ENCODE measurements at regions not wholly inside any gene's neighbourhood (a gene's known extent, or its start where the extent isn't known, plus 50 kb on each side); places are given as distances from the start of the nearest gene placed in this dataset.
"Not testable (repeated sequence)": the region's sequence is repeated elsewhere in the genome, so short reads cannot be mapped to it uniquely, and the experiment has no call there.

DNA sequence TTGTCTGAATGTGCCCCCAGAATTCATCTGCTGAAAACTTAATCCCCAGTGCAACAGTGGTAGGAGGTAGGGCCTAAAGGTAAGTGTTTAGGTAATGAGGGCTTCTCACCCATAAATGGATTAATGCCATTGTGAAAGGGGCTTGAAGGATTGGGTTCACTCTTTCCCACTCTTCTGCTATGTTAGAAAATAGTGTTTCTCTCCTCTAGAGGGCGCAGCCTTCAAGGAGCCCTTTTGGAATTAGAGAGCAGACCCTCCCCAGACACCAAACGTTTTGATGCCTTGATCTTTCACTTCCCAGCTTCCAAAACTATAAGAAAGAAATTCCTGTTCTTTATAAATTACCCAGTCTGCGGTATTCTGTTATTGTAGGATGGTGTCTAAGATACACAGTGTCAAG lies 706.4 kb downstream of the SMARCA1 start:
- H3K4me1 ChIP-seq = no peaks in the 10 kb centered on the region
- no peaks in the 10 kb centered on the region for H3K27me3 ChIP-seq
- no peak overlapping the region for H3K27ac ChIP-seq
- no peaks in the 10 kb centered on the region for H3K36me3 ChIP-seq
- H3K9me3 ChIP-seq = no peaks in the 10 kb centered on the region
- intact Hi-C loops (cut with DNase I) = no loop called here
- DNase-seq = no peak
- TF ChIP-seq POLR2A (IDR thresholded peaks at IDR 0.05) (no peak), EP300 (IDR thresholded peaks at IDR 0.05) (no peak), POLR2AphosphoS5 (IDR thresholded peaks at IDR 0.05) (no peak)
- TF ChIP-seq, protein P1, sequence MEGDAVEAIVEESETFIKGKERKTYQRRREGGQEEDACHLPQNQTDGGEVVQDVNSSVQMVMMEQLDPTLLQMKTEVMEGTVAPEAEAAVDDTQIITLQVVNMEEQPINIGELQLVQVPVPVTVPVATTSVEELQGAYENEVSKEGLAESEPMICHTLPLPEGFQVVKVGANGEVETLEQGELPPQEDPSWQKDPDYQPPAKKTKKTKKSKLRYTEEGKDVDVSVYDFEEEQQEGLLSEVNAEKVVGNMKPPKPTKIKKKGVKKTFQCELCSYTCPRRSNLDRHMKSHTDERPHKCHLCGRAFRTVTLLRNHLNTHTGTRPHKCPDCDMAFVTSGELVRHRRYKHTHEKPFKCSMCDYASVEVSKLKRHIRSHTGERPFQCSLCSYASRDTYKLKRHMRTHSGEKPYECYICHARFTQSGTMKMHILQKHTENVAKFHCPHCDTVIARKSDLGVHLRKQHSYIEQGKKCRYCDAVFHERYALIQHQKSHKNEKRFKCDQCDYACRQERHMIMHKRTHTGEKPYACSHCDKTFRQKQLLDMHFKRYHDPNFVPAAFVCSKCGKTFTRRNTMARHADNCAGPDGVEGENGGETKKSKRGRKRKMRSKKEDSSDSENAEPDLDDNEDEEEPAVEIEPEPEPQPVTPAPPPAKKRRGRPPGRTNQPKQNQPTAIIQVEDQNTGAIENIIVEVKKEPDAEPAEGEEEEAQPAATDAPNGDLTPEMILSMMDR (IDR thresholded peaks at IDR 0.05) = no peak
- 13 to 17% methylated on average over 3 of the region's 3 CpGs for WGBS, 2 donors
- no peak overlapping the region for H3K4me3 ChIP-seq

DNA sequence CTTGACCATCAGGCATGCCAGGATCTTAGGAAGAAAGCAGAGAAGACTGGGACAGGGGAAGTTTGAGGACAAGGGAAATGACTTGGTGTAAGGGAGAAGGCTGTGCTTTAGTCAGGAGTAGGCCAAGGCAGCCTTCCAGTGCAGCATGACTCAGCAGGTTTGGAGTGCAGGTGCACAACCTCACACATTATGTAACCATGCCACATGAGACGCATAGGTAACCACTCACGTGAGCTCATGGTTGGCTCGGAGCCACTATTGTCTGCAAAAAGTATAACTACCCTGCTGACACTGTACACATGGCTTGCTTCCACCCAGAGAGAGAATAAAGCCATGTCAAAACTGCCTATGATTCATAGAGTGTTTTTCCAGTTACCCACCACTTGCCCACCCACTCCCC lies 715.9 kb downstream of the SMARCA1 start:
- Histone ChIP-seq H3K4me1 (no peaks in the 10 kb centered on the region), H3K27me3 (no peaks in the 10 kb centered on the region), H3K27ac (no peak overlapping the region), H3K36me3 (no peaks in the 10 kb centered on the region), H3K4me3 (no peak overlapping the region), H3K9me3 (no peaks in the 10 kb centered on the region)
- intact Hi-C loops (cut with DNase I) = no loop called here
- TF ChIP-seq EP300 (IDR thresholded peaks at IDR 0.05) (no peak), POLR2A (IDR thresholded peaks at IDR 0.05) (no peak)
- WGBS, 2 donors = 89 to 91% methylated on average over 3 of the region's 3 CpGs
- DNase-seq = no peak

DNA sequence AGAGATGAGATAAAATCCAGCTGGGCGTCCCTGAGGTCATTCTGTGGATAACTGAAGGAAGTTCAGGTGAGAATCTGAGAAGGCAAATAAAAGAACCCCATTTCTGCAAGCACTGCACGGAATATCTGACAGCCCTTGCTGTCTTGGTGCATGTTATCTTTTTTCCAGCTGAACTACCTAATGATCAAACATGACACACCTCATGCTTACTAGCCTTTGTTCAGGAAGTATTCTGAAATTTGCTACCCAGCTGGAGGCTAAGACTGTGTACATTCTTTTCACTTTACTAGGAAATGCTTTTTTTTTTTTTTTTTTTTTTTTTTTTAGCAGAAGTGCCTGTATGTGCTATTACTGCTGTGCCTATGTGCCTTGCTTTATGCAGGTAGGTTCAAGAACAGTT lies 718.1 kb downstream of the SMARCA1 start:
- H3K27ac ChIP-seq = no peak overlapping the region
- DNase-seq = no peak
- TF ChIP-seq, protein P1 (IDR thresholded peaks at IDR 0.05) = no peak
- intact Hi-C loops (cut with DNase I) = no loop called here
- H3K4me3 ChIP-seq = no peak overlapping the region
- no peaks in the 10 kb centered on the region for H3K4me1 ChIP-seq
- no peaks in the 10 kb centered on the region for H3K27me3 ChIP-seq
- H3K9me3 ChIP-seq = no peaks in the 10 kb centered on the region
- WGBS, 2 donors = 15 to 66% methylated on average over 2 of the region's 2 CpGs
- no peaks in the 10 kb centered on the region for H3K36me3 ChIP-seq

DNA sequence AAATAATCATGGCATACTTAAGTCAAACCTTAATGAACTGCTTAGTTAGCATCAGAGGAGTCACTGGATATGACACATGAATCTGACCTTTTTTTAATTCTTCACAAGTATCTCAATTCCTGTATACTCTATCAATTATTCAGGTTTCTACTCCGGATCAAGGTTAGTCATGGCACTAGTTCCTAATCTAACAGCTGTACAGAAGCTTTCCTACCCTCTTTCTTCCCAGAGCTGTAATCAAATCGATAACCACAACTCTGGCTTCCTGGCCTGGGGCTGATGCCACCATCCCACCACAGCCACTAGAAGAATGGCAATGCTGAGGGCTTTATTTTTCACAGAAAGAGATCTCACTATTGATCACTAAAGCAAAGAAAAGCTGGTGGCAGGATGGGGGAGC lies 718.5 kb downstream of the SMARCA1 start:
- WGBS, 2 donors = 25 to 82% methylated on average over 2 of the region's 2 CpGs
- Histone ChIP-seq H3K9me3 (no peaks in the 10 kb centered on the region), H3K36me3 (no peaks in the 10 kb centered on the region), H3K4me1 (no peaks in the 10 kb centered on the region), H3K27me3 (no peaks in the 10 kb centered on the region), H3K27ac (no peak overlapping the region), H3K4me3 (no peak overlapping the region)
- intact Hi-C loops (cut with DNase I) = no loop called here
- no peak for DNase-seq
- TF ChIP-seq POLR2A (IDR thresholded peaks at IDR 0.05) = no peak
- no peak for TF ChIP-seq EP300 (IDR thresholded peaks at IDR 0.05)
- TF ChIP-seq, protein P1 (IDR thresholded peaks at IDR 0.05) = no peak

DNA sequence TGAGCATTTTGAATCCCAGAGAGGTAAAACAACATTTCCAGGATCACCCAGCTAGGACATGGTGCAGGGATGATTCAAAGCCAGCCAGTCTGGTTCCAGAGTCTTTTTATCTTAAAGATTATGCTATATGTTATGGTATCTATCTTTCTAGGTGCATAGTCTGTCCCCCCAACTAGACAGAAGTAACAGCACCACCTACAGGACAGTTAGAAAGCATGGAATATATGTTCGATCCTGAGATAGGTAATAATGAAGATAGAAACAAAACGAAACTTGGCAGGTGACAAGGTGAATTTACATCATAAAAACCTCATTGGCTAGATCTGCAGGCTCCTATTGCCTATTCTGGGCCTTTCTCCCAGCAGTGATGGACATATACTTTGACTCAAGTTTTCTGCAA lies 723.2 kb downstream of the SMARCA1 start:
- Histone ChIP-seq H3K27ac (no peak overlapping the region), H3K36me3 (no peaks in the 10 kb centered on the region), H3K9me3 (no peaks in the 10 kb centered on the region), H3K27me3 (no peaks in the 10 kb centered on the region), H3K4me3 (no peak overlapping the region), H3K4me1 (no peaks in the 10 kb centered on the region)
- TF ChIP-seq EP300 (IDR thresholded peaks at IDR 0.05) (no peak), POLR2A (IDR thresholded peaks at IDR 0.05) (no peak), POLR2AphosphoS5 (IDR thresholded peaks at IDR 0.05) (no peak)
- TF ChIP-seq, protein P1 (IDR thresholded peaks at IDR 0.05) = no peak
- 24 to 46% methylated on average over 2 of the region's 2 CpGs for WGBS, 2 donors
- DNase-seq = no peak
- intact Hi-C loops (cut with DNase I) = no loop called here

DNA sequence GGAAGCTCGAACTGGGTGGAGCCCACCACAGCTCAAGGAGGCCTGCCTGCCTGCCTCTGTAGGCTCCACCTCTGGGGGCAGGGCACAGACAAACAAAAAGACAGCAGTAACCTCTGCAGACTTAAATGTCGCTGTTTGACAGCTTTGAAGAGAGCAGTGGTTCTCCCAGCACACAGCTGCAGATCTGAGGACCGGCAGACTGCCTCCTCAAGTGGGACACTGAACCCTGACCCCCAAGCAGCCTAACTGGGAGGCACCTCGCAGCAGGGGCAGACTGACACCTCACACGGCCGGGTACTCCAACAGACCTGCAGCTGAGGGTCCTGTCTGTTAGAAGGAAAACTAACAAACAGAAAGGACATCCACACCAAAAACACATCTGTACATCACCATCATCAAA lies 730.9 kb upstream of the ACTRT1 start:
- 32 to 37% methylated on average over 5 of the region's 6 CpGs for WGBS, 2 donors
- H3K27ac ChIP-seq; H3K36me3 ChIP-seq; H3K27me3 ChIP-seq; H3K9me3 ChIP-seq; H3K4me1 ChIP-seq; intact Hi-C loops (cut with DNase I); H3K4me3 ChIP-seq; DNase-seq: not testable (repeated sequence)

Measured in sigmoid colon (tissue), 6 donors.